Left cardiac atrium (tissue), 4 donors: ENCODE measurements at regions not wholly inside any gene's neighbourhood (a gene's known extent, or its start where the extent isn't known, plus 50 kb on each side); places are given as distances from the start of the nearest gene placed in this dataset.

ENCODE experiments used
- ATAC-seq, 2 donors: fragments of 200-7000 bp; cut with Tn5 transposase; one replicate each; pipeline ENCODE4 v1.9.1; 2020; ENCODE audit warnings: mild to moderate bottlenecking in 2 of 2, moderate library complexity in 2 of 2
- DNase-seq: peaks from one replicate; pipeline ENCODE4 v3.0.0-alpha.2; 2020
- intact Hi-C, 2 donors: fragments of 100-400 bp; cut with DNase I; formaldehyde crosslinking; loops; one replicate each; pipeline versions ENCODE4 v1.14.1 to v1.15.1; 2022 to 2023
- donor health status: DM: no; HTN: yes; CAD: no.
- donor health status: DM: no; HTN: yes; CAD: no; lungs with severe emphysema.
- donor health status: DM: yes; HTN: yes; CAD: no.
- donor health status: Dilated cardiomyopathy.

GRCh38 chr2:5535301-5535700, 156.9 kb upstream of the SOX11 start:
- no peak for DNase-seq
- intact Hi-C loops, result no loop called here
- ATAC-seq, result no peak

DNA sequence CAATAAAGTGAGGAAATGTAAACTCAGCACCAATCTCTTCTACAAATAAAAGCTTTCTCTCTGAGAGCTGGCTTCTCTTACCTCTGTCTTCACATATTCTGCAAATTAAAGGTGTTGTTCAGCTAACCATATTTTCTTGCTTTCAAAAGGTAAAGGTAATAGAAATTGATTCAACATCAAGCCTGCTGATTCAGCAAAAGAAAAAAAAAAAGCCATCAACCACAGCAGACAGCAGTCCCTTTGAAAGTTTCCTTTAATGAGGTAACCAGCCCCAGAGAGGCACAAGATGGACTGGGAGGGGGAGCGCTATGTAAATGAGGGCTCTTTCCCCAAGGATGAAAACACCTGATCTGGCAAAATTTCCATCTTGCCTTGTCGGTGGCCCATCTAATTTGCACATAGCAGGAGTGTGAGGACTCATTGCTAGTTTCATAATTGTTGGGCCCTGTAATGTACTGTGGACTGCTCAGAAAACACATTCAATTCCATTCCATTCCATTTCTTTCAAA, 154.9 kb upstream of the SOX11 start:
- no peak for DNase-seq
- intact Hi-C loops, result no loop called here
- no peak for ATAC-seq

DNA sequence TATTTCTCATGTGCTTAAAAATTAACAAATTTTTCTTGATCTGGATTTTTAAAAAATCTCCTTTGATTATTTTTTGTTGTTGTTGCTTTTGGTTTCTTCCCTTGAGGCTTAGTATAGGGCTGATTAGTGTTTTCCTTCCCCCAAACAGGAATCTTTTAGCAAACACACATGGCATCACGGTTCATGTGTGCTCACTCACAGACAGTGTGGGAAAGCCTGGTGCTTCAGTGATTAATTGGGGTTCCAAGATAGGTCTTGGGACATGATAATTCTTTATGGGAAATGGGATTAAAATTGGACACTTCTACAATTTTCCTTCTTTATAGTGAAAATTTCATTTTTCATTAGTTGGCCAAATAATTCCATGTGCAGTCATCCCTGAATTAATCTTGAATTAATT, 153.9 kb upstream of the SOX11 start:
- ATAC-seq (no peak), DNase-seq (no peak)
- intact Hi-C loops, result no loop called here

DNA sequence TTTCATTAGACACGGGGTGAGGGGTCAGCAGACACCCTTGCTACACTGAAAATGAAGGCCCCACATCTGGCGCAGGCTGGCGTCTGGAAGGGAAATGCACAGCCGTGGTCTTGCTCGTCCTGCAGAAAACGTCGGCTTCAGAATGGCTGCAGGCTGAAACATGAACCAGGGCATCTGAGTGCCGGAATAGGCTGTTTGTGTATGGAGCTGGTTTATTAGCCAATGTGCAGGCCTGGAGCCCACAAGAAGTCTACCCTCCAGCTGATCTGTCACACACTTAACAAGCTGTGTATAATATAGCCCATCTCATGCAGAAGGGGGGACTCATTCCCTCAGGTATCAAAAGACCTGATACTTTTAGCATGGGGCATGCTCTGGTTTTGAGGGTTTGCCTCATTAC, 153.4 kb upstream of the SOX11 start:
- DNase-seq (no peak), ATAC-seq (no peak)
- intact Hi-C loops, result no loop called here

GRCh38 chr2:5539282-5540165, 152.7 kb upstream of the SOX11 start:
- ATAC-seq, result no peak
- intact Hi-C loops, result no loop called here
- DNase-seq, result no peak

DNA sequence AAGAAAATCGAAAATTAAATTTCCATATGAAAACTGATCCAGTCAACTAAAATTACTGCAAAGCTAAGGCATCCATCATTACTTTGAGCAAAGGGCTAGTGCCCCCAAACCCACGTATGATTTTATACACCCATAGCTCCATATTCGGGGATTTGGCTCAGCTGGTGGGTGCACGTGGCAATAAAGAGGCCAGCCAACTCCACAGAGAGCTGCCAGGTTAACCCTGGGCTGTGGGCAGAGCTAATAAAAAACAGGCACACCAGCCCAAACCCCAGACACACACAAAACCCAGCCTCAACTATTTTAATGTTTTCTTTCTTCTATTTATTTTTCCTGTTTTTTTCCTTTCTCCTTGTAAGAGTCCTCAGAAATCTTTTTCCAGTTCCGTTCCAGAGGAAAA, 151.3 kb upstream of the SOX11 start:
- intact Hi-C loops, result no loop called here
- DNase-seq (no peak), ATAC-seq (no peak)

GRCh38 chr2:5544205-5544786, 147.9 kb upstream of the SOX11 start:
- intact Hi-C loops, result no loop called here
- ATAC-seq (no peak), DNase-seq (no peak)

DNA sequence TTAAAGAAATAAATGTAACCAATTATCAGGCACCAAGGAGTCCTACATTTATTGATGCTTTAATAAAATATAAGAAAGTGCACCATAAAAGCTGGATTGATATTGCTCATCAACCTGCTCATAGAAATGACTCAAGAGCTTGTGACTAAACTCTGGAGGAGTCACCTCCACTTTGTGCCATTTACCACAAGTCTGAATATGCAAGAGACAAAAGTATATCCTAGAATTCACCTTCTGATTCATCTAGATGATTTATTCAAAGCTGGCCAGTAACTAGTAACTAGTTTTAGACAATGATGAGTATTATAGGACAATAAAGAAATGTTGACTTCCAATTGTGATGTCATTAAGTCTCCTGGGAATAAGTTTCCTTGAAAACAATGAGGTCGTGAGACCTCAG, 146.0 kb upstream of the SOX11 start:
- intact Hi-C loops, result no loop called here
- DNase-seq (no peak), ATAC-seq (no peak)

DNA sequence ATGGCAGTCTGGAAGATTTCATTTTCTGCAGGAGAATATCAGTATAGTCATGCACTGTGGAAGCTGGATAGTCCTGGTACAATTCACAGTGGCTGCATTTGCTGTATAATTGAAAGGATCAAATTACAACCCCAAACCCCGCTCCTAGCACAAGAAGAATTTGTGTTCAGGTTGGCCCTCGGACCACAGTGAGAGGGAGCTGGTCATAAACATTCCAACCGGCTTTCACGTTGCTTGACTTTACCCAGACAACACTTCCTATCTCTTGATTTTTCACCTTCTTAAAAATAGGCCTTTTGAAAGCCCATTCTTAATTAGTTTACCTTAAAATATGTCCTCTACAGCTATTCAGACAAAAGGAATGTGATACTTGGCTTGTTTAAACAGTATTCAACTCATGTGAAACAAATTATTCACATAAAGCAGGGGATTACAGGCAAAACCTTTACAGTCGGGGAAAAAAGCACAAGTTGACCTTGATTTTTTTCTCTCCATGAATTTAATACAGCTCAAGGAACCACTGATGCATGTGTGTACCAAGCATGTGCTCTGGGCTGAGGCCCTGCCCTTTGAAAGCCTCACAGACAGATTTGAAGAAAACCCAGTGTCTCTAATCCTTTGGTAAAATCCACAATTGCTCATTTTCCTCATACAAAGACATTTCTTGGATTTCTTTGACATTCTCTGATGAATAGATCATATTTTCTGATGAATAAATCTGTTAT, 143.0 kb upstream of the SOX11 start:
- intact Hi-C loops, result no loop called here
- ATAC-seq, result no peak

GRCh38 chr2:5549771-5550170, 142.4 kb upstream of the SOX11 start:
- ATAC-seq, result no peak
- DNase-seq, result no peak
- intact Hi-C loops, result no loop called here

More for the DNA sequence above, 143.0 kb upstream of the SOX11 start:
- no peak for DNase-seq

GRCh38 chr2:5555636-5556035, 136.5 kb upstream of the SOX11 start:
- intact Hi-C loops, result no loop called here
- DNase-seq, result no peak
- no peak for ATAC-seq

- peak; percentile 66 for DNase-seq
- peak in 1 of 2 donors; percentile 93 for ATAC-seq
- intact Hi-C loops, result no loop called here
Observed at GRCh38 chr2:5561006-5561405, 131.2 kb upstream of the SOX11 start.

- intact Hi-C loops, result no loop called here
- no peak for ATAC-seq
- DNase-seq, result no peak
Observed at GRCh38 chr2:5562426-5562825, 129.8 kb upstream of the SOX11 start.

DNA sequence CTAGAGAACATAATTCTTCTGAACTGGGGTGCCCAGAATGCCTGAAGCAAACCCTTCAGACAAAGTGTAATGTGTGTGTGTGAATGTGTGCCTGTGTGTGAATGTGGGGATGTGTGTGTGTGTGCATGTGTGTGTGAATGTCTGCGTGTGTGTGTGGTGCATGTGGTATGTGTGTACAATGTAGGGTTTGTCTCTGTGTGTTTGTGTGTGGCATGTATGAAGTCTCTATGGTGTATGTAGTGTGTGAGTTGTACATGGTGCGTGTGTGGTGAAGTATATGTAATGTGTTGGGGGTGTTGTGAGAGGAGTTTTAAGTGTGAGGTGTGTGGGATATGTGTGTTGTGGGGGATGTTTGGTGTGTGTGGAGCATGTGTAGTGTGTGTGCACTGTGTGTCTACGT, 129.3 kb upstream of the SOX11 start:
- intact Hi-C loops, result no loop called here
- DNase-seq (no peak), ATAC-seq (no peak)

DNA sequence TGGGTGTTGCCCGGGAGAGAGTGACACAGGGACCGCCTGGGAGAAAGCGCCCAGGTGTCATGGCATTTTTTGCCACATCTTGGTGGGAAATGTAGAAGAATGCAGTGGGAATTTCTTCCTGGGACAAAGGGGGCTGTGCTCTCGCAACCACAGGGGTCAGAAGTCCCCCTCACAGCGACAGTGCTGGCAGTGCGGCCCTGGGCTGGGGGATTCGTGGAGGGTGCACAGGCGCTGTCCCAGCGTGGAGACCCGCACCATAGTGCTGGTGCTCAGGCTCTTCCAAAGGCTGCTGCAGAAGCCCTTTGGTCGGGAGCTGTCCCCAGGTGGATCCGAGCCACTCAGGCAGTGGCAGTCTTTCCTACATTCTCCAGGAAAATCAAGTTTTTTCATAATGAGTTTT, 128.8 kb upstream of the SOX11 start:
- intact Hi-C loops, result no loop called here

GRCh38 chr2:5569256-5569655, 122.9 kb upstream of the SOX11 start:
- intact Hi-C loops, result no loop called here
- DNase-seq (no peak), ATAC-seq (no peak)

More for the DNA sequence above, 128.8 kb upstream of the SOX11 start:
- no peak for ATAC-seq
- DNase-seq, result no peak

GRCh38 chr2:5576015-5576414, 116.2 kb upstream of the SOX11 start:
- DNase-seq, result no peak
- intact Hi-C loops, result no loop called here
- no peak for ATAC-seq

GRCh38 chr2:5587766-5588165, 104.4 kb upstream of the SOX11 start:
- no peak for DNase-seq
- intact Hi-C loops, result no loop called here
- ATAC-seq, result no peak

DNA sequence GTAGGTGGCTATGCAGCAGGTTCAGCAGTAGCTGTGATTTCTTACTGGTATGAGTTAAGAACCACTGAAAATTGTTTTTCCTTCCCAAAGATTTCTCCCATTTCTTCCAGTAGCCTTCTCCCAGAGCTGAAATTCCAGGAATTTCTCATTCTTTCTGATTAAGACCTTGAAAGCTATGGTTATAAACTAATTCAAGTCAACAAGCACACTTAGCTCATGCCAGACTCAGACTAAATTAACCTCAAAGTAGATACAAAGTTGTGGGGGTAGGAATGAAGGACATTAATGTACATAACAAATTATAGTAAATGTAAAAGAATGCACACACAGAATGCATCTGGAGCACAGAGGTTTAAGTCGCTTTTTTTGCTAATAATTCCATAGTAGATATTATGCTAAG, 103.6 kb upstream of the SOX11 start:
- intact Hi-C loops, result no loop called here
- DNase-seq, result no peak
- ATAC-seq, result no peak

DNA sequence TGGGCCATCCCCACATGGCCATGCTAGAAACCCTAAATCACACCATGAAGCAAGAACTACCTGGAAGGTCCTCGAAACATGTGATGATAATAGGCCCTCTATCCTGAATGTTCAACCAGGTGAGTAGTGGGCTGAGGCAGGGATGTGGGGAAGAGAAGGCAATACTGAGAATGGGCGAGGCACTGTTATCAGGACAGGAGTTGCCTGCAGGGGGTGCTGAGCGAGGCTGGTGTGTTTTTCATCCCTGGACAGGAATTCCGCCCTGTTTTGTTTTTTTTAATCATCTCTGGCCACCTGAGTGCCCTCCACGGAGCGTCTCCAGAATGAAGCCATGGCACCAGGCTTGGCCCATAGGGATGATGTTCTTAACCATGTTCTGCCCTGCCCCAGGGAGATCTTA, 103.0 kb upstream of the SOX11 start:
- ATAC-seq (no peak), DNase-seq (no peak)
- intact Hi-C loops, result no loop called here
